Body of pancreas (tissue), 4 donors: ENCODE measurements at regions not wholly inside any gene's neighbourhood (a gene's known extent, or its start where the extent isn't known, plus 50 kb on each side); places are given as distances from the start of the nearest gene placed in this dataset.

Source experiments
- CTCF ChIP-seq, 7 experiments: fragments of 450-650 bp in 4 of 7; fragments of 200-600 bp in 3 of 7; sonication (generic) in 3 of 7; IDR thresholded peaks; one replicate each; pipeline ENCODE4 v1.5.1; 2016 to 2019; ENCODE audit warnings: antibody characterized with exemption in 7 of 7
- POLR2A ChIP-seq, 3 donors: fragments of 450-650 bp; IDR thresholded peaks; one replicate each; pipeline ENCODE4 v1.6.1; 2016; ENCODE audit warnings: antibody characterized with exemption in 3 of 3, mild to moderate bottlenecking in 2 of 3

- no peak for TF ChIP-seq CTCF (IDR thresholded peaks at IDR 0.05)
- TF ChIP-seq POLR2A (IDR thresholded peaks at IDR 0.05), result no peak
These were observed 74.0 kb downstream of the GASK1B start for GRCh38 chr4:158098802-158099201.
